ENCODE measurements at regions not wholly inside any gene's neighbourhood (a gene's known extent, or its start where the extent isn't known, plus 50 kb on each side); places are given as distances from the start of the nearest gene placed in this dataset.

GRCh38 chr11:23364076-23364475 lies 503.8 kb upstream of the CCDC179 start:
- TF ChIP-seq CTCF (IDR thresholded peaks at IDR 0.05) (no peak), EZH2 (IDR thresholded peaks at IDR 0.05) (no peak), EZH2phosphoT487 (IDR thresholded peaks at IDR 0.05) (no peak)

Data from neural progenitor cell (in vitro differentiated cells).